ENCODE measurements at regions not wholly inside any gene's neighbourhood (a gene's known extent, or its start where the extent isn't known, plus 50 kb on each side); places are given as distances from the start of the nearest gene placed in this dataset.
A peak's percentile ranks its signal among the peaks of the same experiment; 100 is the strongest.

DNA sequence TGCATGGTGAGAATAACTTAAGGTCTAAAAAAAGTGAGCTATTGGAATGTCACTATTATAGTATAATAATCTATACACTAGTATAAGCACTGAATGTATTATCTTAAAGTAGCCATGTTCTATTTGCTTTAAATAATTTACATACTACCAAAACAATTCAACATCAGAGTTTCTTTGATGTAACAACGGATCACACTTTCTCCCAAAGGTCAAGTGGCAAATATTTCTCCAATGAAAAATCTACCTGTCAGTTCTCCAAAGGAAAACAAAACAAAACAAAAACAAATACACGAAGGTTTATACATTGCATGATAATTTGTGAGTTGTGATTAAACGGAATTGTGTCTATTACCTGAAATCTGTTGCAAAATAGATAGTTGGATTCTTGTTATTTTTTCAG, 581.4 kb downstream of the USP25 start:
- DNase-seq: no peak

- no peak for DNase-seq
Observed at GRCh38 chr21:16312321-16312720, 582.5 kb downstream of the USP25 start.

GRCh38 chr21:16315223-16315622, 585.4 kb downstream of the USP25 start:
- no peak for DNase-seq

DNA sequence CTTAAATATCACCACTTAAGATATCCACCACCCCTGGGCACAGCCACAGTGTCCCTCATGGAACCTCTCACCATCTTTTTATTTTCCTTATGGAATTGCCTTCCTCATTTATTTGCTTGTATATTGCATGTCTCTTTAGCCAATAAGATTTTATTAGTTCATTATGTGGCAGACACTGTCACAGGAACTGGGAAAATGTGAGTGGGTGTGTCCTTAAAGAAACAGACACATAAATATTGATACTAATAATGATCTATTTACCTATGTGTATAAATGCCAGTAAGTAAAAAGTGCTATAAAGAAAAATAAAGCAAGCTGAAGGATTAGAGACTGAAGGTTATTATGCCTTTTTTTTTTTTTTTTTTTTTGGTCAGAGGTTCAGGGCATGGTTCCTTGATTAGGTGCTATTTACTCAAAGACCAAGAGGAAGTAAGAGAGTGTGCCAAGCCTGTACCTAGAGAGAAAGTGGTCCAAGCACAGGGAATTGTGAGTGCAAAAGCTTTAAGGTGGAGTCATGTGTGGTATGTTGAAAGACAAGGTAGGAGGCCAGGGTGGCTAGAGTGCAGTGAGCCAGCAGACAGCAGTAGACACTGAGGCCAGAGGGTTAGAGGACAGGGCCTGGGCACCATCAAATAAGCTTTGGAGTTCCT, 589.0 kb downstream of the USP25 start:
- DNase-seq: no peak

GRCh38 chr21:16320110-16320509, 590.3 kb downstream of the USP25 start:
- no peak for DNase-seq

DNA sequence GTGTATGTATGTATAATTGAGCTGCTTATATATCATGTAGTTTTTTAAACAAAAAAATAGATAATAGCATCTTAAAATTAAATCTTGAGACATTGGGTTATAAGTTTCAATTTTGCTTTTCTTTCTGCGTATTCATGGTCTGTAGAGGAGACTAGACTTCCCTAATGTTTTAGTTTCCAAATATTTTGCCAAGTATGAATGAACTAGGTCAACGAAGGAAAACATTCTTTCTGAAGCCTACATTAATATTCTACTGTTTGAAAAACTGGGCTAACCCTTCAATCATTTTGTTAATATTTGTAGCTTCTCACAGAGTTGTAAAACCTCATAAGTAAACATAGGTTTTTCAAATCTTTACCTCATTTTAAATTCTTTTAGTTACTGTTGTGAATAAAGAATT, 592.7 kb downstream of the USP25 start:
- no peak for DNase-seq

DNA sequence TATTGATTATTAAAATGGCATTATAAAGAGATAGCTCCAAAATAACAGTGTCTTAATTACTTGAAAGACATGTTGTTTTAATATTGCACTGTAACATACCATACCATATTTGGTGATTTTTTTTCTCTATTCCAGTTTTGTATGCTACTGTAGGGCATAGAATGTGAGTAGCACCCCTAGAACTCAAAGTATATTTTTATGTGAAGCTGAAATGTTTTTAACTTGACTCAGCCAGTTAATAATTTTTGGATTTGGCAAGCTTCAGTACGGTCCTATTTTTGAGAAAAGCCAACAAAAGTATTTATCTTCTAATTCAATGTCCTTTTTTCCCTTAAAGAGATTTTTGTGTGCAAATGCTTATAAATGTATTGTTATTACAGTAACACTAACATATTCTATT, 593.8 kb downstream of the USP25 start:
- no peak for DNase-seq

GRCh38 chr21:16324630-16325029, 594.8 kb downstream of the USP25 start:
- DNase-seq: no peak

DNA sequence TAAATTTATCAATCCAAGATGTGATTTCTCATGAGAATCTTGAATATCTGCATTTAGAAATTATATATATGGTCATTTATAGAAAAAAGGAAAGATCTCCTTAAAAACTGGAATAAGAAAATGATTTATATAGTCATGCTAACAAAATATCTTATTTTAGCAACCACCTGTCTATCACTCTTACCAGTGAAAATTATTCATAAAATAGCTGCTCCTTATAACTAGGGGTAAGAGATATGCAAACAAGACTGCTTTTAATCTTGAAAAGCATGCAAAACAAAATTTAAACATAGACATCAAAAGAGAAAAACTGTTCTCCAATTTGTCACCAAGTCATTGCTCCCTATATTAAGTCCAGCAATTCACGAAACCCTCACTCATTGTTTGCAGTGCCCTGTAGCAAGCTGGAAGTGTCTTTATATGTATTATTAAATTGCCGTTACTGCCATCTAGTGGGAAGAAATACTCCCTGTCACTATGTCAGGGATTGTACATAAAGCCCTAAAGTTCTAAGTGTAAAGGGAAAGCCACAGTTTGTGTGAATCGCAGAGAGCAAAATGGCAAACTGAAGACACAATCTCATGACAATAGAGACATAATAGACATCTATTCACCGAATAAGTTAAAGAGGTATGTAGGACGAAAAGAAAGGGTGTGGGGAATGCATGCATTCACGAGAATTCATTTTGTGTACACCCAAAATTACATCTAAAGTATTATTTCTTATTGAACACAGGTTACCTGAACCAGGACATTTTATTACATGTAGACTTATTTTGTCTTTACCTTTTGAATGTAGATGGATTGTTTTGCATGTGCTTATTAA, 600.5 kb downstream of the USP25 start:
- DNase-seq: peak; percentile 30

- DNase-seq: no peak
Observed at GRCh38 chr21:16330908-16331268, 601.1 kb downstream of the USP25 start.

DNA sequence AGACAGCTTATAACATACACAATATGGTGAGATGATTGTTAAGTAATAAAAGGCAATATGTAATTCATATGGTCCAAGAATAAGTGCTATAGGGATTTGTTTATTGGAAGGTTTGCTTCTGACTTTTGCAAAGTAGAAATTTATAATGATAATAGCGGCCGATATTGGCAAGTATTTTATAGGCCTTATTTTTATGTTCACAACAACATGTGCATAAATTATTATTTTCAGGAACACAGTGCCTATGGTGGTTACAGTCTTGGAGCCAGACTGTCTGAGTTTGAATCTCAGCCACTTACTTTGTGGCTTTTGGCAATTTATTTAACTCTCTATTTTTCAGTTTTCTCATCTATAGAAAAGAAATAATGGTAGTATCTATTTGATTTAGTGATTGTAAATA, 607.5 kb downstream of the USP25 start:
- DNase-seq: no peak

DNA sequence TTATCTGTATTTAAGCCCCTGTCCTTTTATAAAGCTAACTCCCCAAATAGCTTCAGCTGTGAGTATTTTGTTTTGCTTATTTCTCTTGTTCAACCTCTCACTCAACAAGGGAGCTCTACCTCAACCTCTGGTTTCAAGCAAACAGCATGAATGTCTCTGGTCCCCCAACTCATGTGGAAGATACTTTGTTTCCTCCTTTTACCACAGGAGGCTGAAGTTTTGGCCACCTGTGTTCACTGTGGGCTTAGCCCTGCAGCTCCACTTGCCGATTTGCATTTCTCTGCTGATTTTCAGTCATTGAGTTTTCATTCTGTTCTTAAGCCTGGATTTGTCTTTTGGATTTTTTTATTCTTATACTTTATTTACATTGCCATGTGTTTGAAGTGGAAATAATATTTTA, 613.1 kb downstream of the USP25 start:
- no peak for DNase-seq

- no peak for DNase-seq
Observed at GRCh38 chr21:16343776-16344175, 614.0 kb downstream of the USP25 start.

DNA sequence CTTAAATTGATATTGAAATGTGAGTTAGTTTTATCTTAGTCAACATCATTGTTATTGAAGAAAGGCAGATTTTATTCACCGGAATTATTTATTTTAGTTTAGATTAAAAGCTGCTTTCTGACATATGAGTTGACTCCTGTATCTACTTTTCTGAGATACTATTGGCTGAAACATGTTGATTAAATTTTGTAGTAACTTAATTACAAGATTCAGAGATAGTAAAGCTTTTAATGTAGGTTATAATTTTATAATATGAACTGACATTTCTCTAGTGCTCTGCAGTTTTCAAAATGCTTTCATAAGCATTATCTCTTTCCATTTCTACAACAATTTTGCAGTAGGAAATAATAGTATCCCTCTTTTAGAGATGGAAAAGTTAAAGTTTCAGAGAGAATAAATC, 616.0 kb downstream of the USP25 start:
- DNase-seq: no peak

GRCh38 chr21:16347223-16347622, 617.4 kb downstream of the USP25 start:
- no peak for DNase-seq

DNA sequence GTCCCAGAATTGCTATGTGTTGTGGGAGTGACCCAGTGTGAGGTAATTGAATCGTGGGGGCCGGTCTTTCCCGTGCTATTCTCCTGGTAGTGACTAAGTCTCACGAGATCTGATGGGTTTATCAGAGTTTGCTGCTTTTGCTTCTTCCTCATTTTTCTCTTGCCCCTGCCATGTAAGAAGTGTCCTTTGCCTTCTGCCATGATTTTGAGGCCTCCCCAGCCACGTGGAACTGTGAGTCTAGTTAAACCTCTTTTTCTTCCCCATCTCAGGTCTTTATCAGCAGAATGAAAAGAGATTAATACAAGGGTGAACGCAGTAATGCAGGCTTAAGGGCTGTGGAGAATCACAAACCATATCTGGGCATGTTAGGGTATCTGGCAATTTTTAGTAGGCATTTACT, 624.0 kb downstream of the USP25 start:
- no peak for DNase-seq

DNA sequence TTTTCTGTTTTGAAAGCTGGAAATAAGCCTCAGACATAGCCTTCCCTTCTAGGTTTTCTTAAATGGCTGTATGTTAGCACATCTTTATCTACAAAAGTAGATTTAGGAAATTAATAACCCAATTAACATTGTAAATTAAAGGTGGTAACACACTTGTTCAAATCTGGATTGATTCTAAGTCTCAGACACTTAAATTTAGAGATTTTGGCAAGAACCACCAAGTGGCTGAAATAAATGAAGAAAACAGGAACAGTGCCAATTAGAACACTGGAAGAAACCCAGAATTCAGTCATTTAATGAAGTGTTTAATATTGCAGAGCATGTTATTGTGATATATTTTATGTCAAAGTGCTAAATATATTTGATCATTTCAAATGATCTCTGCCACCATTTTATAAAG, 628.2 kb downstream of the USP25 start:
- DNase-seq: no peak

DNA sequence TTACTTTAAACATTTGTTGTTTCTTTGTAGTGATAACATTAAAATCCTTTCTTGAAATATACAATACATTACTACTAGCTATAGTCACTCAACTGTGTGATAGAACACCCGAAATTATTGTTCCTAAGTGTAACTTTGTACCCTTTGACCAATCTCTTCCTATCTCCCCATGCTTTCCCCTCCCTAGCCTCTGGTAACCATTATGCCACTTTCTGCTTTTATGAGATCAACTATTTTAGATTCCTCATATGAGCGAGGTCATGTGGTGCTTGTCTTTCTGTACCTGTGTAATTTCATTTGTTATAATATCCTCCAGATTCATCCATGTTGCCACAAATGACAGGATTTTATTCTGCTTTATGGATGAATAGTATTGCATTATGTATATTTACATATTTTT, 629.0 kb downstream of the USP25 start:
- no peak for DNase-seq

DNA sequence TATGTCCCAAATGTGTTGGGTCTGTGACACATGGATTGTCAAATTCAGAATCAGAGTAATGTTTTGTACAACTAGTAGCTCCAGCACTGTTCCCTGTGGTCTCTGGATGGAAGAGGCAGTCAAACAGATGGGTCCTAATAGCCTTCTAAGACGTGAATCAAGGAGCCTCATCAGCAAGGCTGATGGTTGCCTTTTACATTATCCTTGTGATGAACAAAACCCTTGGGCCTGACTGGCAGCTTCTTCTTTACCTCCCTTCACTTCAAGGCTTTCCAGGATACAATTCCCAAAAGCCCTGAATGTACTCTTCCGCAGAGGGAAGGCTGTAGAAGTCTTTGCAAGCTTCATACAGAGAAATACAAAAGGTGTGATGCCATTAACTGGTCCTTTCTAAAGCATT, 633.3 kb downstream of the USP25 start:
- no peak for DNase-seq

- DNase-seq: no peak
Observed at GRCh38 chr21:16363518-16363917, 633.7 kb downstream of the USP25 start.

DNA sequence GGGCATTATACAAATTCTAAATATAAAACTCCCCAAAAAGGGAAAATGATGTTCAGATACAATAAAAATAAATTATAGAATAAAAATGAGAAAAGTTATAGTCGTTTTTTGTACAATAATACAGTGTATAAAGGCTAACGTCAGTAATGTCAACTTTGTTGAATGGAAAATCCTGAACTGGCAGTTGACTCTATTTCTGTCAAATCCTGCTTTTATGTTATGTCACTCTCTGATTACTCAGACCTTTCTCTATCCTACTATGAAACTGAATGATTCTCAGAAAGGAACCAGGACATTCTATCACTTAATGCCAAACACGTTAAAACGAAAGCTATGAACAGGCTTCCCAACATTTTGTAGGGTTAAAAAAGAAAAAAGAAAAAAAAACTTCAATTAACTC, 636.4 kb downstream of the USP25 start:
- DNase-seq: no peak

DNA sequence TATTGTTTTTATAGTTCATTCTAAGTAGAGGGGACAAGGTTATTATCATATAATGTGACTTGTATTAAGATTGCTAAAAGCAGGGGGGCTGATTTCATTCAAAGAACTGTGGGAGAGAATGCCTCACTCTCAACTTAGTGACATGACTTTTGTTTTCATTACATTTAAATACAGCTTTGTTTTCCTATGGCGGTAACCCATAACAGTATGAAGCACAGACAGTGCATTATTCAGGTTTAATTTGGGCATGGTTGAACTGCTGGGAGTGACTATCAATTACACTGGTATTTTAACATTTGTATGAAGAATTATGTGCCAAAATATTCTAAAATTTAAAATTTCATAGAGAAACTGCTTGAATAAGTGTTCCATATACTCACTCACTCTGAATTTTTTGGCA, 637.3 kb downstream of the USP25 start:
- no peak for DNase-seq

GRCh38 chr21:16370186-16370585, 640.4 kb downstream of the USP25 start:
- DNase-seq: no peak

GRCh38 chr21:16372586-16372985, 642.8 kb downstream of the USP25 start:
- no peak for DNase-seq

DNA sequence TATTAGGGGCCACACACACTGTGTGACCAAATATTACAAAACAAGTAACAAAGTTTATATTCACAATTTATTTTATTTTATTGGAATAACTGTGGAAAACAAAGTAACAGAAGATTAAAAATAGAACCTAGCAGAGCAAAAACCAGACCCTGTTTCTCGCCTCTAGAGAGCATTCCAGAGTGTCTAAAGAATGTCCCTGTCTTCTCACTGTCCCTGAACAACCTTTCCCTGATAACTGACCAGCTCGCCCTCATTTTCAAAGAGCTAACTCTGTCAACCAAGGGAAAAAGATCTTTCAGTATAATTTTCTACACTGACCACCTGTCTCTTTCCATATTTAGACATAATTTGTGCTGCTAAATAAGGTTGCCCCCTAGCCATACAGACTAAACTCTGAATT, 646.9 kb downstream of the USP25 start:
- DNase-seq: no peak
